HCT116 (cell line): ENCODE measurements at regions not wholly inside any gene's neighbourhood (a gene's known extent, or its start where the extent isn't known, plus 50 kb on each side); places are given as distances from the start of the nearest gene placed in this dataset.

Source experiments
- ATAC-seq: fragments of 200-7000 bp; cut with Tn5 transposase; 2 replicates; pipeline ENCODE4 v1.9.1; 2020; ENCODE audit warnings: mild to moderate bottlenecking, moderate library complexity
- BruUV-seq: library from RNA; stranded (reverse); fragments of 400-500 nt; replicated peaks from 2 replicates; lab custom pipeline; 2021; lab: Mats Ljungman, UMichigan
- CTCF ChIA-PET: fragments of 300-600 bp; sonication (Branson Sonifier 250); formaldehyde crosslinking; loops from one replicate; lab custom pipeline; 2021; ENCODE audit warnings: antibody characterized with exemption; lab: Charles Lee
- POLR2A ChIA-PET: fragments of 300-600, 350-600 bp; sonication (Branson Sonifier 250); formaldehyde crosslinking; loops from one replicate; lab custom pipeline; 2021; ENCODE audit warnings: antibody characterized with exemption; lab: Charles Lee
- RAD21 ChIA-PET, 2 experiments: fragments of 300-600 bp; sonication (Branson Sonifier 250); formaldehyde crosslinking; loops; one replicate each; lab custom pipeline; 2023; ENCODE audit warnings: low total read pairs in 2 of 2; ENCODE audit not compliant: uncharacterized antibody in 2 of 2, unreplicated experiment in 2 of 2, low non-redundant PET in 1 of 2; lab: Charles Lee
- DNase-seq: peaks from one replicate; pipeline ENCODE4 v3.0.0-alpha.2; 2010; ENCODE audit warnings: low read depth, low spot score
- H2AFZ ChIP-seq: fragments of 200-600 bp; shearing (Covaris generic), sonication (generic); 2 replicates; pipeline ENCODE4 v1.6.1; 2017; ENCODE audit warnings: low read depth, mixed run types, mixed read lengths, antibody characterized with exemption, low read length; ENCODE audit not compliant: poor library complexity, severe bottlenecking
- H3K27ac ChIP-seq: 2 replicates; pipeline ENCODE4 v1.5.1; 2012; ENCODE audit warnings: low read depth, low read length
- H3K27me3 ChIP-seq: fragments of 200-600 bp; sonication (generic); 2 replicates; pipeline ENCODE4 v1.6.1; 2016; ENCODE audit warnings: mixed run types, low read length, mixed read lengths; ENCODE audit not compliant: insufficient read depth
- H3K36me3 ChIP-seq, 2 experiments: fragments of 200-500 bp in 1 of 2; fragments of 200-600 bp in 1 of 2; sonication (Bioruptor generic) in 1 of 2; sonication (generic) in 1 of 2; 2 replicates each; pipeline versions ENCODE4 v1.5.1 to v1.6.1; 2014 to 2016; ENCODE audit warnings: low read length in 2 of 2, inconsistent platforms in 1 of 2, mixed read lengths in 1 of 2, mixed run types in 1 of 2; ENCODE audit not compliant: insufficient read depth in 2 of 2, control insufficient read depth in 1 of 2
- H3K4me1 ChIP-seq, 2 experiments: fragments of 200-600 bp in 1 of 2; sonication (generic) in 1 of 2; 2 replicates each; pipeline versions ENCODE4 v1.5.1 to v1.6.1; 2012 to 2017; ENCODE audit warnings: low read length in 2 of 2, inconsistent platforms in 1 of 2, mild to moderate bottlenecking in 1 of 2, mixed read lengths in 1 of 2, mixed run types in 1 of 2, moderate library complexity in 1 of 2; ENCODE audit not compliant: insufficient read depth in 2 of 2, control insufficient read depth in 1 of 2
- H3K4me2 ChIP-seq: fragments of 200-600 bp; sonication (generic); 2 replicates; pipeline ENCODE4 v1.6.1; 2017; ENCODE audit warnings: mixed run types, low read length, mixed read lengths
- H3K4me3 ChIP-seq, 2 experiments: fragments of 200-600 bp in 1 of 2; sonication (generic) in 1 of 2; replicated peaks in 1 of 2; 2 replicates each; pipeline ENCODE4 v1.5.1; 2011 to 2016; ENCODE audit warnings: low read length in 2 of 2, control low read depth in 1 of 2, low read depth in 1 of 2, mild to moderate bottlenecking in 1 of 2, mixed read lengths in 1 of 2, mixed run types in 1 of 2
- H3K79me2 ChIP-seq: fragments of 200-600 bp; sonication (generic); 2 replicates; pipeline ENCODE4 v1.6.1; 2017; ENCODE audit warnings: mild to moderate bottlenecking, mixed run types, low read length, moderate library complexity, mixed read lengths; ENCODE audit not compliant: insufficient read depth
- H3K9ac ChIP-seq: fragments of 200-600 bp; sonication (generic); 2 replicates; pipeline ENCODE4 v1.6.1; 2016; ENCODE audit warnings: low read length, mixed read lengths
- H3K9me2 ChIP-seq: fragments of 200-600 bp; sonication (generic), shearing (Covaris generic); 2 replicates; pipeline ENCODE4 v1.6.1; 2017; ENCODE audit warnings: mixed run types, mild to moderate bottlenecking, moderate library complexity; ENCODE audit not compliant: insufficient read depth
- H3K9me3 ChIP-seq, 2 experiments: fragments of 200-500 bp in 1 of 2; fragments of 200-600 bp in 1 of 2; sonication (Bioruptor generic) in 1 of 2; sonication (generic) in 1 of 2; 2 replicates each; pipeline ENCODE4 v1.6.1; 2014 to 2017; ENCODE audit warnings: low read length in 2 of 2, mixed read lengths in 2 of 2, inconsistent platforms in 1 of 2, low read depth in 1 of 2, mild to moderate bottlenecking in 1 of 2, mixed run types in 1 of 2, moderate library complexity in 1 of 2; ENCODE audit not compliant: control insufficient read depth in 1 of 2, insufficient read depth in 1 of 2
- H4K20me1 ChIP-seq: fragments of 200-600 bp; sonication (generic), shearing (Covaris generic); 2 replicates; pipeline ENCODE4 v1.6.1; 2017; ENCODE audit warnings: mixed run types, mild to moderate bottlenecking, moderate library complexity; ENCODE audit not compliant: insufficient read depth
- CEBPB ChIP-seq: IDR thresholded peaks from 2 replicates; pipeline ENCODE4 v1.6.1; 2012; ENCODE audit warnings: low read depth
- EGR1 ChIP-seq: IDR thresholded peaks from 2 replicates; pipeline ENCODE4 v1.6.1; 2012; ENCODE audit warnings: low read depth
- ELF1 ChIP-seq: IDR thresholded peaks from 2 replicates; pipeline ENCODE4 v1.6.1; 2012; ENCODE audit warnings: low read depth, borderline replicate concordance
- EZH2 ChIP-seq: fragments of 200-600 bp; sonication (generic); IDR thresholded peaks from 2 replicates; pipeline ENCODE4 v1.6.1; 2017; ENCODE audit warnings: antibody characterized with exemption, mixed run types
- FOSL1 ChIP-seq: IDR thresholded peaks from 2 replicates; pipeline ENCODE4 v1.6.1; 2012; ENCODE audit warnings: low read depth
- JUND ChIP-seq: IDR thresholded peaks from 2 replicates; pipeline ENCODE4 v1.6.1; 2012
- POLR2A ChIP-seq: IDR thresholded peaks from 2 replicates; pipeline ENCODE4 v1.7.0; 2011; ENCODE audit warnings: borderline replicate concordance; ENCODE audit not compliant: insufficient read depth, insufficient read length; ENCODE audit errors: extremely low read depth
- SIN3A ChIP-seq: IDR thresholded peaks from 2 replicates; pipeline ENCODE4 v1.6.1; 2012; ENCODE audit warnings: low read depth
- SP1 ChIP-seq: IDR thresholded peaks from 2 replicates; pipeline ENCODE4 v1.6.1; 2012; ENCODE audit warnings: low read depth
- SRF ChIP-seq: IDR thresholded peaks from 2 replicates; pipeline ENCODE4 v1.6.1; 2012; ENCODE audit warnings: low read depth
- TCF7L2 ChIP-seq: IDR thresholded peaks from 2 replicates; pipeline ENCODE4 v1.7.0; 2011; ENCODE audit warnings: borderline replicate concordance, inconsistent platforms; ENCODE audit not compliant: insufficient read depth, insufficient read length; ENCODE audit errors: extremely low read depth
- ZNF274 ChIP-seq: fragments of 200-500 bp; sonication (Bioruptor generic); IDR thresholded peaks from 2 replicates; pipeline ENCODE4 v1.6.1; 2014; ENCODE audit warnings: mild to moderate bottlenecking, low read depth, low read length, inconsistent platforms
- intact Hi-C: fragments of 100-400 bp; cut with micrococcal nuclease; formaldehyde crosslinking; loops from 2 replicates; pipeline ENCODE4 v1.10.0; 2022
- TF ChIP-seq, protein P1 (sequence below): IDR thresholded peaks from 2 replicates; pipeline ENCODE4 v1.6.1; 2012
- TF ChIP-seq, protein P2 (sequence below): IDR thresholded peaks from 2 replicates; pipeline ENCODE4 v1.6.1; 2012
- TF ChIP-seq, protein P3 (sequence below), 3 experiments: fragments of 200-600 bp in 1 of 3; sonication (generic) in 1 of 3; IDR thresholded peaks in 2 of 3; conservative IDR thresholded peaks in 1 of 3; 2 replicates each; pipeline ENCODE4 v1.5.1; 2012 to 2017; ENCODE audit warnings: low read depth in 2 of 3, low read length in 2 of 3, antibody characterized with exemption in 1 of 3, borderline replicate concordance in 1 of 3, control low read depth in 1 of 3, mild to moderate bottlenecking in 1 of 3, mixed read lengths in 1 of 3, mixed run types in 1 of 3, moderate library complexity in 1 of 3; ENCODE audit not compliant: insufficient read depth in 1 of 3
- TF ChIP-seq, protein P4 (sequence below): IDR thresholded peaks from 2 replicates; pipeline ENCODE4 v1.6.1; 2011; ENCODE audit warnings: mild to moderate bottlenecking, low read length, moderate library complexity; ENCODE audit not compliant: insufficient replicate concordance; ENCODE audit errors: extremely low read depth

DNA sequence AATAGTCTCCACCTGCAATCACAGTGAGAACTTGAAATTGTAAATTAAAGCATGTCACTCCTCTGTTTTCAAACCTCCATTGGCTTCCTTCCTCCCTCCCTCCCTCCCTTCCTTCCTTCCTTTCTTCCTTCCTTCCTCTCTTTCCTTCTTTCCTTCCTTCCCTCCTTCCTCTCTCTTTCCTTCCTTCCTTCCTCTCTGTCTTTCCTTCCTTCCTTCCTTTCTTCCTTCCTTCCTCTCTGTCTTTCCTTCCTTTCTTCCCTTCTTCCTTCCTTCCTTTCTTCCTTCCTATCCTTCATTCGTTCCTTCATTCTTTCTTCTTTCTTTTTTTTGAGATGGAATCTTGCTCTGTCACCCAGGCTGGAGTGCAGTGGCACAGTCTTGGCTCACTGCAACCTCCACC lies 595.0 kb upstream of the ZNF608 start:
- Histone ChIP-seq H3K27ac (no peak overlapping the region), H3K9ac (no peak overlapping the region), H3K36me3 (no peaks in the 10 kb centered on the region), H3K9me2 (no peaks in the 10 kb centered on the region), H4K20me1 (no peaks in the 10 kb centered on the region), H3K9me3 (no peaks in the 10 kb centered on the region), H3K4me3 (no peak overlapping the region), H2AFZ (no peak overlapping the region), H3K27me3 (no peaks in the 10 kb centered on the region), H3K4me2 (no peak overlapping the region), H3K4me1 (no peaks in the 10 kb centered on the region), H3K79me2 (no peaks in the 10 kb centered on the region)
- intact Hi-C loops, result no loop called here
- ATAC-seq (no peak), DNase-seq (no peak)
- CTCF ChIA-PET, result no interaction called here
- BruUV-seq, result no TSS peak
- TF ChIP-seq SP1 (no peak), EGR1 (no peak), SIN3A (no peak), EZH2 (no peak), TCF7L2 (no peak), SRF (no peak), ELF1 (no peak), FOSL1 (no peak), JUND (no peak), CEBPB (no peak)
- TF ChIP-seq, protein P1, sequence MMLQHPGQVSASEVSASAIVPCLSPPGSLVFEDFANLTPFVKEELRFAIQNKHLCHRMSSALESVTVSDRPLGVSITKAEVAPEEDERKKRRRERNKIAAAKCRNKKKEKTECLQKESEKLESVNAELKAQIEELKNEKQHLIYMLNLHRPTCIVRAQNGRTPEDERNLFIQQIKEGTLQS, result no peak
- TF ChIP-seq, protein P2, sequence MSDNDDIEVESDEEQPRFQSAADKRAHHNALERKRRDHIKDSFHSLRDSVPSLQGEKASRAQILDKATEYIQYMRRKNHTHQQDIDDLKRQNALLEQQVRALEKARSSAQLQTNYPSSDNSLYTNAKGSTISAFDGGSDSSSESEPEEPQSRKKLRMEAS, result no peak
- RAD21 ChIA-PET, result no interaction called here
- POLR2A ChIA-PET, result no interaction called here

DNA sequence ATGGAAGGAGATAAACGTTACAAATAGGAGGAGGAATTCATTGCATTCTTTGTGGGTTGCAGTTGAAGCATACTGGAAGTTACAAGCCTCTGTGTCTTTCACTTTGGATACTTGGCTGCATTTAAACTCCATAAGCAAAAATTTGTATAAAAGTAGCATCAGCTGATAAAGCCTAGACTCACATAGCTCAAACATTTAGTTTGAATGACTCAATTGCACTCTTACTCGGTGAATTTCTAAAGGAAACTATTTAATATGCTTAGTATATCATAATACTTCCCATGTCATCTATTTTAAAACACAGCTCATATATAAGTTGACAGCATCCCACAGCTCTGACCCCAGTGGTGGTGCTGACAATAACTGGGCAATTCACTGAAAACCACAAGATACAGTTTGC lies 596.6 kb upstream of the ZNF608 start:
- RAD21 ChIA-PET, result no interaction called here
- DNase-seq, result no peak
- H3K79me2 ChIP-seq, result no peaks in the 10 kb centered on the region
- POLR2A ChIA-PET, result no interaction called here
- intact Hi-C loops, result no loop called here
- no peak overlapping the region for H3K4me2 ChIP-seq
- no peak overlapping the region for H2AFZ ChIP-seq
- H3K9me3 ChIP-seq, result no peaks in the 10 kb centered on the region
- no peak overlapping the region for H3K27ac ChIP-seq
- H3K4me1 ChIP-seq, result no peaks in the 10 kb centered on the region
- H3K36me3 ChIP-seq, result no peaks in the 10 kb centered on the region
- no peak overlapping the region for H3K4me3 ChIP-seq
- no peaks in the 10 kb centered on the region for H3K9me2 ChIP-seq
- CTCF ChIA-PET, result no interaction called here
- no peak for ATAC-seq
- no TSS peak for BruUV-seq
- no peaks in the 10 kb centered on the region for H4K20me1 ChIP-seq
- no peaks in the 10 kb centered on the region for H3K27me3 ChIP-seq
- no peak overlapping the region for H3K9ac ChIP-seq
- TF ChIP-seq EZH2 (no peak), ZNF274 (no peak), SRF (no peak), SIN3A (no peak), ELF1 (no peak), JUND (no peak), POLR2A (no peak), TCF7L2 (no peak), FOSL1 (no peak)
- TF ChIP-seq, protein P1, result no peak
- TF ChIP-seq, protein P2, result no peak
- TF ChIP-seq, protein P3, sequence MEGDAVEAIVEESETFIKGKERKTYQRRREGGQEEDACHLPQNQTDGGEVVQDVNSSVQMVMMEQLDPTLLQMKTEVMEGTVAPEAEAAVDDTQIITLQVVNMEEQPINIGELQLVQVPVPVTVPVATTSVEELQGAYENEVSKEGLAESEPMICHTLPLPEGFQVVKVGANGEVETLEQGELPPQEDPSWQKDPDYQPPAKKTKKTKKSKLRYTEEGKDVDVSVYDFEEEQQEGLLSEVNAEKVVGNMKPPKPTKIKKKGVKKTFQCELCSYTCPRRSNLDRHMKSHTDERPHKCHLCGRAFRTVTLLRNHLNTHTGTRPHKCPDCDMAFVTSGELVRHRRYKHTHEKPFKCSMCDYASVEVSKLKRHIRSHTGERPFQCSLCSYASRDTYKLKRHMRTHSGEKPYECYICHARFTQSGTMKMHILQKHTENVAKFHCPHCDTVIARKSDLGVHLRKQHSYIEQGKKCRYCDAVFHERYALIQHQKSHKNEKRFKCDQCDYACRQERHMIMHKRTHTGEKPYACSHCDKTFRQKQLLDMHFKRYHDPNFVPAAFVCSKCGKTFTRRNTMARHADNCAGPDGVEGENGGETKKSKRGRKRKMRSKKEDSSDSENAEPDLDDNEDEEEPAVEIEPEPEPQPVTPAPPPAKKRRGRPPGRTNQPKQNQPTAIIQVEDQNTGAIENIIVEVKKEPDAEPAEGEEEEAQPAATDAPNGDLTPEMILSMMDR (IDR thresholded peaks at IDR 0.05 in 2 of 3, conservative IDR thresholded peaks at IDR 0.05 in 1 of 3; ENCODE audit: borderline replicate concordance in 1 of 3, insufficient read depth in 1 of 3, low read depth in 2 of 3, low read length in 2 of 3), result no peak
- TF ChIP-seq, protein P4, sequence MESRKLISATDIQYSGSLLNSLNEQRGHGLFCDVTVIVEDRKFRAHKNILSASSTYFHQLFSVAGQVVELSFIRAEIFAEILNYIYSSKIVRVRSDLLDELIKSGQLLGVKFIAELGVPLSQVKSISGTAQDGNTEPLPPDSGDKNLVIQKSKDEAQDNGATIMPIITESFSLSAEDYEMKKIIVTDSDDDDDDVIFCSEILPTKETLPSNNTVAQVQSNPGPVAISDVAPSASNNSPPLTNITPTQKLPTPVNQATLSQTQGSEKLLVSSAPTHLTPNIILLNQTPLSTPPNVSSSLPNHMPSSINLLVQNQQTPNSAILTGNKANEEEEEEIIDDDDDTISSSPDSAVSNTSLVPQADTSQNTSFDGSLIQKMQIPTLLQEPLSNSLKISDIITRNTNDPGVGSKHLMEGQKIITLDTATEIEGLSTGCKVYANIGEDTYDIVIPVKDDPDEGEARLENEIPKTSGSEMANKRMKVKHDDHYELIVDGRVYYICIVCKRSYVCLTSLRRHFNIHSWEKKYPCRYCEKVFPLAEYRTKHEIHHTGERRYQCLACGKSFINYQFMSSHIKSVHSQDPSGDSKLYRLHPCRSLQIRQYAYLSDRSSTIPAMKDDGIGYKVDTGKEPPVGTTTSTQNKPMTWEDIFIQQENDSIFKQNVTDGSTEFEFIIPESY, result no peak
